Stomach (tissue), 8 donors: ENCODE measurements at regions not wholly inside any gene's neighbourhood (a gene's known extent, or its start where the extent isn't known, plus 50 kb on each side); places are given as distances from the start of the nearest gene placed in this dataset.

ENCODE experiments used
- DNase-seq, 2 donors: peaks; one replicate each; pipeline versions ENCODE4 v3.0.0 to v3.0.0-alpha.2; 2013 to 2019
- H3K27ac ChIP-seq, 5 donors: fragments of 200-600 bp in 4 of 5; sonication (generic) in 4 of 5; one replicate each; pipeline ENCODE4 v1.5.1; 2013 to 2019; ENCODE audit warnings: mild to moderate bottlenecking in 1 of 5, moderate library complexity in 1 of 5
- H3K27me3 ChIP-seq, 3 donors: fragments of 200-600 bp; sonication (generic); one replicate each; pipeline ENCODE4 v1.5.1; 2017 to 2019; ENCODE audit warnings: mixed run types in 1 of 3
- H3K36me3 ChIP-seq, 4 donors: fragments of 200-600 bp; sonication (generic); 1 replicate in 3 of 4; 2 replicates in 1 of 4; pipeline ENCODE4 v1.5.1; 2016 to 2019
- H3K4me1 ChIP-seq, 4 donors: fragments of 200-600 bp; sonication (generic); one replicate each; pipeline ENCODE4 v1.5.1; 2016 to 2019
- H3K4me3 ChIP-seq, 4 donors: fragments of 200-600 bp; sonication (generic) in 3 of 4; one replicate each; pipeline ENCODE4 v1.5.1; 2016 to 2019; ENCODE audit warnings: mild to moderate bottlenecking in 1 of 4
- H3K9me3 ChIP-seq, 4 donors: fragments of 200-600 bp; sonication (generic); one replicate each; pipeline ENCODE4 v1.5.1; 2016 to 2019
- CTCF ChIP-seq, 7 experiments: fragments of 450-650 bp in 4 of 7; fragments of 200-600 bp in 3 of 7; sonication (generic) in 3 of 7; IDR thresholded peaks; one replicate each; pipeline ENCODE4 v1.5.1; 2016 to 2019; ENCODE audit warnings: antibody characterized with exemption in 7 of 7, control low read depth in 2 of 7, mild to moderate bottlenecking in 1 of 7
- EP300 ChIP-seq: sonication (generic); formaldehyde crosslinking; IDR thresholded peaks from one replicate; pipeline ENCODE4 v1.6.1; 2017; ENCODE audit warnings: antibody characterized with exemption
- POLR2A ChIP-seq, 4 donors: fragments of 450-650 bp; IDR thresholded peaks; one replicate each; pipeline ENCODE4 v1.6.1; 2016; ENCODE audit warnings: antibody characterized with exemption in 4 of 4, control low read depth in 2 of 4, mild to moderate bottlenecking in 1 of 4, moderate library complexity in 1 of 4
- POLR2AphosphoS5 ChIP-seq, 3 donors: sonication (generic); formaldehyde crosslinking; IDR thresholded peaks; one replicate each; pipeline ENCODE4 v1.6.1; 2016; ENCODE audit warnings: antibody characterized with exemption in 3 of 3
- WGBS, 5 donors: extraction: QIAGEN DNeasy Blood & Tissue Kit in 3 of 5; methylation state at CpG; one replicate each; pipeline versions ENCODE4 v1.1.5 to v1.1.7; 2013 to 2018; 5-methylcytosine and 5-hydroxymethylcytosine counted together
- intact Hi-C: fragments of 100-400 bp; cut with DNase I; formaldehyde crosslinking; loops from one replicate; pipeline ENCODE4 v1.15.1; 2023; ENCODE audit warnings: low total_unique reads
- donor health status: healthy with polysubstance abuse.
- donor health status: Bipolar disorder and iron deficiency.
- donor health status: healthy.

GRCh38 chr6:22411376-22412105, 114.7 kb upstream of the PRL start:
- H3K27ac ChIP-seq = no peak overlapping the region
- no peak for TF ChIP-seq EP300
- no peak for TF ChIP-seq POLR2AphosphoS5 (IDR thresholded peaks at IDR 0.05)
- no peak for TF ChIP-seq CTCF (IDR thresholded peaks at IDR 0.05)
- no peak for TF ChIP-seq POLR2A (IDR thresholded peaks at IDR 0.05)
- peak in 1 of 2 donors; percentile 33 for DNase-seq
- H3K27me3 ChIP-seq = no peaks in the 10 kb centered on the region
- 42 to 60% (median 54%) methylated on average over 3 of the region's 3 CpGs for WGBS, 5 donors
- H3K4me3 ChIP-seq = no peak overlapping the region
- intact Hi-C loops = no loop called here
- no peaks in the 10 kb centered on the region for H3K4me1 ChIP-seq
- H3K36me3 ChIP-seq = no peaks in the 10 kb centered on the region
- H3K9me3 ChIP-seq = no peaks in the 10 kb centered on the region

GRCh38 chr6:22412994-22413393, 116.2 kb upstream of the PRL start:
- H3K9me3 ChIP-seq = peaks cover 0 to 5% (median 0%) of the 10 kb centered on the region in 4 donors
- no peak for DNase-seq
- H3K4me3 ChIP-seq = no peak overlapping the region
- no peak for TF ChIP-seq CTCF (IDR thresholded peaks at IDR 0.05)
- TF ChIP-seq POLR2AphosphoS5 (IDR thresholded peaks at IDR 0.05) = no peak
- TF ChIP-seq EP300 = no peak
- no peak for TF ChIP-seq POLR2A (IDR thresholded peaks at IDR 0.05)
- no peaks in the 10 kb centered on the region for H3K27me3 ChIP-seq
- intact Hi-C loops = no loop called here
- no peaks in the 10 kb centered on the region for H3K4me1 ChIP-seq
- WGBS, 5 donors = 41 to 69% (median 61%) methylated on average over 2 of the region's 2 CpGs
- H3K36me3 ChIP-seq = no peaks in the 10 kb centered on the region
- no peak overlapping the region for H3K27ac ChIP-seq

- Histone ChIP-seq H3K4me3 (no peak overlapping the region), H3K27ac (no peak overlapping the region), H3K27me3 (no peaks in the 10 kb centered on the region), H3K4me1 (no peaks in the 10 kb centered on the region), H3K9me3 (peaks cover 0 to 13% (median 4%) of the 10 kb centered on the region in 4 donors), H3K36me3 (no peaks in the 10 kb centered on the region)
- intact Hi-C loops = no loop called here
- DNase-seq = peak in 1 of 2 donors; percentile 41
- no peak for TF ChIP-seq POLR2AphosphoS5 (IDR thresholded peaks at IDR 0.05)
- TF ChIP-seq POLR2A (IDR thresholded peaks at IDR 0.05) = no peak
- no peak for TF ChIP-seq CTCF (IDR thresholded peaks at IDR 0.05)
- TF ChIP-seq EP300 = no peak
- 48 to 56% (median 50%) methylated on average over 6 of the region's 6 CpGs for WGBS, 5 donors
Measured at GRCh38 chr6:22413681-22414311, 117.0 kb upstream of the PRL start.

- intact Hi-C loops = no loop called here
- Histone ChIP-seq H3K27ac (no peak overlapping the region), H3K27me3 (no peaks in the 10 kb centered on the region), H3K9me3 (peaks cover 0 to 29% (median 9%) of the 10 kb centered on the region in 4 donors), H3K4me1 (no peaks in the 10 kb centered on the region), H3K4me3 (no peak overlapping the region), H3K36me3 (no peaks in the 10 kb centered on the region)
- no peak for DNase-seq
- WGBS, 5 donors = 68 to 89% (median 76%) methylated on average over 1 of the region's 1 CpG
- TF ChIP-seq POLR2A (IDR thresholded peaks at IDR 0.05) (no peak), CTCF (IDR thresholded peaks at IDR 0.05) (no peak), POLR2AphosphoS5 (IDR thresholded peaks at IDR 0.05) (no peak), EP300 (no peak)
Measured at GRCh38 chr6:22418714-22419113, 121.9 kb upstream of the PRL start.
